WI38 (cell line): ENCODE measurements at regions not wholly inside any gene's neighbourhood (a gene's known extent, or its start where the extent isn't known, plus 50 kb on each side); places are given as distances from the start of the nearest gene placed in this dataset.

ENCODE experiments used
- H3K4me3 ChIP-seq: 2 replicates; pipeline ENCODE4 v1.5.1; 2011; ENCODE audit warnings: low read depth, mild to moderate bottlenecking, control low read depth, low read length
- CTCF ChIP-seq: IDR thresholded peaks from 2 replicates; pipeline ENCODE4 v1.5.1; 2012; ENCODE audit warnings: low read depth, mild to moderate bottlenecking, control low read depth, low read length

GRCh38 chr21:23217597-23217996 is 2219.4 kb downstream of the NCAM2 start:
- TF ChIP-seq CTCF, result no peak

GRCh38 chr21:23215261-23215660 is 2217.1 kb downstream of the NCAM2 start:
- no peak for TF ChIP-seq CTCF
- H3K4me3 ChIP-seq, result no peak overlapping the region

More at GRCh38 chr21:23217597-23217996, 2219.4 kb downstream of the NCAM2 start:
- no peak overlapping the region for H3K4me3 ChIP-seq
